ENCODE measurements at regions not wholly inside any gene's neighbourhood (a gene's known extent, or its start where the extent isn't known, plus 50 kb on each side); places are given as distances from the start of the nearest gene placed in this dataset.

DNA sequence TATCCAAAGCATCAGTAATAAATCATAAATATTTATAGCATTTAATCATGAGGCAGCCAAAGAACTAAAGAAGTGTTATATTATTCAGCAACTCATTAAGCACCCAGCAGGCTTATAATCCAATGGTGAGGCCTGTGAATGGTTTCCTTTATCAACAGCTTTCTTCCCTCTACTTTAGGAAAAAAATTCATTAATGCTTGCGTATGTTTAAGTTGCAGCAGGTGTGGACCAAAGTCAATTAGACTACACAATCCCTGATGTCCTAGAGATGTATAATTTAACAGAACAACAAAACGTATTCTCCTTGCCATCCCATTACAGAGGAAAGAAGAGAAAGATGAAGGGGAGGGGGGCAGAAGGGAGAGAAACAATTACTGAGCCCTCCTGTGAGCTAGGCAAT is 87.7 kb upstream of the MAGI3 start:
- TF ChIP-seq, protein P1, sequence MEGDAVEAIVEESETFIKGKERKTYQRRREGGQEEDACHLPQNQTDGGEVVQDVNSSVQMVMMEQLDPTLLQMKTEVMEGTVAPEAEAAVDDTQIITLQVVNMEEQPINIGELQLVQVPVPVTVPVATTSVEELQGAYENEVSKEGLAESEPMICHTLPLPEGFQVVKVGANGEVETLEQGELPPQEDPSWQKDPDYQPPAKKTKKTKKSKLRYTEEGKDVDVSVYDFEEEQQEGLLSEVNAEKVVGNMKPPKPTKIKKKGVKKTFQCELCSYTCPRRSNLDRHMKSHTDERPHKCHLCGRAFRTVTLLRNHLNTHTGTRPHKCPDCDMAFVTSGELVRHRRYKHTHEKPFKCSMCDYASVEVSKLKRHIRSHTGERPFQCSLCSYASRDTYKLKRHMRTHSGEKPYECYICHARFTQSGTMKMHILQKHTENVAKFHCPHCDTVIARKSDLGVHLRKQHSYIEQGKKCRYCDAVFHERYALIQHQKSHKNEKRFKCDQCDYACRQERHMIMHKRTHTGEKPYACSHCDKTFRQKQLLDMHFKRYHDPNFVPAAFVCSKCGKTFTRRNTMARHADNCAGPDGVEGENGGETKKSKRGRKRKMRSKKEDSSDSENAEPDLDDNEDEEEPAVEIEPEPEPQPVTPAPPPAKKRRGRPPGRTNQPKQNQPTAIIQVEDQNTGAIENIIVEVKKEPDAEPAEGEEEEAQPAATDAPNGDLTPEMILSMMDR (IDR thresholded peaks at IDR 0.05; ENCODE audit: low read length): no peak
- TF ChIP-seq EZH2 (IDR thresholded peaks at IDR 0.05; ENCODE audit: borderline replicate concordance, low read length): no peak

Data from OCI-LY1 (cell line).